Loucy (cell line): ENCODE measurements at regions not wholly inside any gene's neighbourhood (a gene's known extent, or its start where the extent isn't known, plus 50 kb on each side); places are given as distances from the start of the nearest gene placed in this dataset.

Experiments
- H2AFZ ChIP-seq: fragments of 200-600 bp; sonication (generic); 2 replicates; pipeline ENCODE4 v1.6.0; 2016; ENCODE audit warnings: antibody characterized with exemption, mild to moderate bottlenecking, low read length, moderate library complexity
- H3F3A ChIP-seq: fragments of 200-600 bp; 2 replicates; pipeline ENCODE4 v1.6.0; 2016; ENCODE audit warnings: antibody characterized with exemption, low read depth, mild to moderate bottlenecking
- H3K27me3 ChIP-seq: fragments of 200-600 bp; sonication (generic); 2 replicates; pipeline ENCODE4 v1.6.1; 2014; ENCODE audit warnings: low read length, mild to moderate bottlenecking; ENCODE audit not compliant: insufficient read depth, poor library complexity, severe bottlenecking
- H3K36me3 ChIP-seq: fragments of 200-600 bp; sonication (generic); 2 replicates; pipeline ENCODE4 v1.6.1; 2016; ENCODE audit warnings: low read length; ENCODE audit not compliant: insufficient read depth
- H3K4me1 ChIP-seq: fragments of 200-600 bp; sonication (generic); 2 replicates; pipeline ENCODE4 v1.5.1; 2014; ENCODE audit warnings: low read length, mild to moderate bottlenecking; ENCODE audit not compliant: insufficient read depth, poor library complexity, severe bottlenecking
- H3K4me2 ChIP-seq: fragments of 200-600 bp; sonication (generic); 2 replicates; pipeline ENCODE4 v1.6.0; 2014; ENCODE audit warnings: antibody characterized with exemption, low read length, low read depth, mild to moderate bottlenecking; ENCODE audit not compliant: poor library complexity, severe bottlenecking
- H3K4me3 ChIP-seq: fragments of 200-600 bp; sonication (generic); 2 replicates; pipeline ENCODE4 v1.5.1; 2014; ENCODE audit warnings: low read length, mild to moderate bottlenecking, mixed read lengths; ENCODE audit not compliant: poor library complexity, severe bottlenecking
- H3K79me2 ChIP-seq: fragments of 200-600 bp; sonication (generic); 2 replicates; pipeline ENCODE4 v1.6.1; 2014; ENCODE audit warnings: low read length; ENCODE audit not compliant: insufficient read depth
- H3K9ac ChIP-seq: fragments of 200-600 bp; sonication (generic); 2 replicates; pipeline ENCODE4 v1.6.0; 2014; ENCODE audit warnings: mild to moderate bottlenecking, low read depth, low read length, moderate library complexity; ENCODE audit not compliant: poor library complexity, severe bottlenecking
- H3K9me2 ChIP-seq: fragments of 200-600 bp; sonication (generic); replicated peaks from 2 replicates; pipeline ENCODE4 v1.6.1; 2016; ENCODE audit warnings: low read depth, low read length, mixed read lengths
- H3K9me3 ChIP-seq: fragments of 200-600 bp; sonication (generic); 2 replicates; pipeline ENCODE4 v1.6.1; 2014; ENCODE audit warnings: mild to moderate bottlenecking, antibody characterized with exemption, low read length, low read depth; ENCODE audit not compliant: insufficient read depth
- H4K20me1 ChIP-seq: fragments of 200-600 bp; sonication (generic); 2 replicates; pipeline ENCODE4 v1.6.0; 2014; ENCODE audit warnings: antibody characterized with exemption, low read length, mild to moderate bottlenecking; ENCODE audit not compliant: insufficient read depth, poor library complexity, severe bottlenecking
- CTCF ChIP-seq: fragments of 200-600 bp; sonication (generic); conservative IDR thresholded peaks from 2 replicates; pipeline ENCODE4 v1.5.1; 2014; ENCODE audit warnings: mild to moderate bottlenecking, antibody characterized with exemption, low read length
- EZH2phosphoT487 ChIP-seq: fragments of 200-600 bp; IDR thresholded peaks from 2 replicates; pipeline ENCODE4 v1.6.1; 2018; ENCODE audit warnings: antibody characterized with exemption, mild to moderate bottlenecking, moderate library complexity, borderline replicate concordance

GRCh38 chr3:64909011-64909410 is 221.2 kb upstream of the ADAMTS9 start:
- Histone ChIP-seq H3F3A (no peaks in the 10 kb centered on the region), H3K9me2 (no peaks in the 10 kb centered on the region), H3K9ac (no peak overlapping the region), H3K9me3 (no peaks in the 10 kb centered on the region; the same call in 1 of the 2 replicates), H3K4me2 (no peak overlapping the region), H3K27me3 (no peaks in the 10 kb centered on the region), H3K4me3 (no peak overlapping the region), H3K4me1 (no peaks in the 10 kb centered on the region), H4K20me1 (no peaks in the 10 kb centered on the region), H2AFZ (no peak overlapping the region), H3K36me3 (no peaks in the 10 kb centered on the region), H3K79me2 (no peaks in the 10 kb centered on the region)
- no peak for TF ChIP-seq CTCF
- no peak for TF ChIP-seq EZH2phosphoT487

- Histone ChIP-seq H3K4me2 (no peak overlapping the region), H3K4me3 (no peak overlapping the region), H4K20me1 (no peaks in the 10 kb centered on the region), H3K27me3 (no peaks in the 10 kb centered on the region), H2AFZ (no peak overlapping the region), H3F3A (no peaks in the 10 kb centered on the region), H3K36me3 (no peaks in the 10 kb centered on the region), H3K4me1 (no peaks in the 10 kb centered on the region), H3K79me2 (no peaks in the 10 kb centered on the region), H3K9ac (no peak overlapping the region), H3K9me3 (no peaks in the 10 kb centered on the region; the same call in 1 of the 2 replicates), H3K9me2 (no peaks in the 10 kb centered on the region)
- TF ChIP-seq CTCF (no peak), EZH2phosphoT487 (no peak)
These were observed 220.5 kb upstream of the ADAMTS9 start for GRCh38 chr3:64908251-64908685.

GRCh38 chr3:64905906-64906410 is 218.2 kb upstream of the ADAMTS9 start:
- no peak for TF ChIP-seq EZH2phosphoT487
- TF ChIP-seq CTCF = no peak
- Histone ChIP-seq H2AFZ (no peak overlapping the region), H3K4me1 (no peaks in the 10 kb centered on the region), H3K4me3 (no peak overlapping the region), H3F3A (no peaks in the 10 kb centered on the region), H3K27me3 (no peaks in the 10 kb centered on the region), H4K20me1 (no peaks in the 10 kb centered on the region), H3K79me2 (no peaks in the 10 kb centered on the region), H3K9ac (no peak overlapping the region), H3K4me2 (no peak overlapping the region), H3K9me2 (no peaks in the 10 kb centered on the region), H3K9me3 (no peaks in the 10 kb centered on the region), H3K36me3 (no peaks in the 10 kb centered on the region)
